ENCODE measurements at regions not wholly inside any gene's neighbourhood (a gene's known extent, or its start where the extent isn't known, plus 50 kb on each side); places are given as distances from the start of the nearest gene placed in this dataset.

GRCh38 chr12:63226792-63227463 lies 75.9 kb upstream of the AVPR1A start:
- DNase-seq = no peak

GRCh38 chr12:63224396-63224795 lies 73.4 kb upstream of the AVPR1A start:
- no peak for DNase-seq

- DNase-seq = no peak
Measured at GRCh38 chr12:63223128-63223527, 72.1 kb upstream of the AVPR1A start.

- no peak for DNase-seq
Measured at GRCh38 chr12:63222582-63222981, 71.6 kb upstream of the AVPR1A start.

- no peak for DNase-seq
Measured at GRCh38 chr12:63220921-63221320, 69.9 kb upstream of the AVPR1A start.

- DNase-seq = no peak
Measured at GRCh38 chr12:63212316-63212715, 61.3 kb upstream of the AVPR1A start.

GRCh38 chr12:63208956-63209355 lies 58.0 kb upstream of the AVPR1A start:
- no peak for DNase-seq

- DNase-seq = peak; percentile 1
Measured at GRCh38 chr12:63206909-63207308, 55.9 kb upstream of the AVPR1A start.

GRCh38 chr12:63206494-63206893 lies 55.5 kb upstream of the AVPR1A start:
- DNase-seq = no peak

All from suppressor macrophage treated with lipopolysaccharide for 4 hours (primary cell).